Activated B cell treated with CpG ODN at 0.5 μM for 24 hours (primary cell): ENCODE measurements at regions not wholly inside any gene's neighbourhood (a gene's known extent, or its start where the extent isn't known, plus 50 kb on each side); places are given as distances from the start of the nearest gene placed in this dataset.

Experiments used
- ATAC-seq: fragments of 200-7000 bp; cut with Tn5 transposase; one replicate; pipeline ENCODE4 v1.10.0; 2021; ENCODE audit warnings: low read depth, mild to moderate bottlenecking, moderate library complexity
- CTCF ChIA-PET: fragments of 350-600 bp; sonication (Branson Sonifier 250); formaldehyde crosslinking; loops from one replicate; lab custom pipeline; 2021; ENCODE audit warnings: antibody characterized with exemption; lab: Charles Lee
- POLR2A ChIA-PET: fragments of 350-600 bp; sonication (Branson Sonifier 250); formaldehyde crosslinking; loops from one replicate; lab custom pipeline; 2021; ENCODE audit warnings: antibody characterized with exemption; lab: Charles Lee
- DNase-seq: peaks from one replicate; pipeline ENCODE4 v3.0.0; 2022
- H3K27ac Mint-ChIP-seq: one replicate; pipeline ENCODE4 v1.8.0; 2020; ENCODE audit warnings: mixed read lengths
- H3K27me3 Mint-ChIP-seq: one replicate; pipeline ENCODE4 v1.8.0; 2021; ENCODE audit warnings: mixed read lengths
- H3K36me3 Mint-ChIP-seq: one replicate; pipeline ENCODE4 v1.8.0; 2021; ENCODE audit warnings: low read depth, mixed read lengths
- H3K4me1 Mint-ChIP-seq: one replicate; pipeline ENCODE4 v1.8.0; 2021; ENCODE audit warnings: mixed read lengths
- H3K4me3 Mint-ChIP-seq: one replicate; pipeline ENCODE4 v1.8.0; 2020; ENCODE audit warnings: mild to moderate bottlenecking, mixed read lengths
- H3K9me3 Mint-ChIP-seq: one replicate; pipeline ENCODE4 v1.8.0; 2020; ENCODE audit warnings: mixed read lengths
- intact Hi-C: fragments of 100-400 bp; cut with micrococcal nuclease; formaldehyde crosslinking; loops from one replicate; pipeline ENCODE4 v1.15.1; 2024
- TF ChIP-seq, protein P1 (sequence below): fragments of 200-600 bp; IDR thresholded peaks from one replicate; pipeline ENCODE4 v1.8.0; 2022; ENCODE audit warnings: antibody characterized with exemption, mild to moderate bottlenecking

DNA sequence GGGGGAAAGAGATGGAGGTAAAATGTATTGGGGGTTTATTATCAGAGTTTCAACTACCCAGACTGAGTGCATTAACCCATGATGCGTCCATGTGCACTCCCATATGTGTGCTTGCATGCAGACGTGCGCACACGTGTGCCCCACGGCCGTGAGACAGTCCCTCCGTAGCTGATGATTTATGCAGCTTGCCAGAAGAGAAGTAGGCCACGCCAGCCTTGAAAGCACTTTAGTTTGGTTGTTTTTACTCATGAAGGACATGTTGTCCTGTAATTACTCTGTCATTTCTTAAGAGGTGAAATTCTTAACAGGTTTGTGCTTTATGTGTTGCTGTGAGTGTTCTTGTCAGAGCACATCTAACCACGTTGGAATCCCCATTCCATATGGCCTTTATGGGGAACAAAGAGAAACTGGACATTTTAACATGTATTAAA is 467.8 kb downstream of the LMO4 start:
- DNase-seq (no peak), ATAC-seq (no peak)
- H3K4me3 Mint-ChIP-seq = no peak overlapping the region
- H3K9me3 Mint-ChIP-seq = peaks cover 3% of the 10 kb centered on the region
- no peak overlapping the region for H3K27ac Mint-ChIP-seq
- POLR2A ChIA-PET = no interaction called here
- intact Hi-C loops = no loop called here
- H3K36me3 Mint-ChIP-seq = no peaks in the 10 kb centered on the region
- CTCF ChIA-PET = no interaction called here
- no peaks in the 10 kb centered on the region for H3K27me3 Mint-ChIP-seq
- TF ChIP-seq, protein P1, sequence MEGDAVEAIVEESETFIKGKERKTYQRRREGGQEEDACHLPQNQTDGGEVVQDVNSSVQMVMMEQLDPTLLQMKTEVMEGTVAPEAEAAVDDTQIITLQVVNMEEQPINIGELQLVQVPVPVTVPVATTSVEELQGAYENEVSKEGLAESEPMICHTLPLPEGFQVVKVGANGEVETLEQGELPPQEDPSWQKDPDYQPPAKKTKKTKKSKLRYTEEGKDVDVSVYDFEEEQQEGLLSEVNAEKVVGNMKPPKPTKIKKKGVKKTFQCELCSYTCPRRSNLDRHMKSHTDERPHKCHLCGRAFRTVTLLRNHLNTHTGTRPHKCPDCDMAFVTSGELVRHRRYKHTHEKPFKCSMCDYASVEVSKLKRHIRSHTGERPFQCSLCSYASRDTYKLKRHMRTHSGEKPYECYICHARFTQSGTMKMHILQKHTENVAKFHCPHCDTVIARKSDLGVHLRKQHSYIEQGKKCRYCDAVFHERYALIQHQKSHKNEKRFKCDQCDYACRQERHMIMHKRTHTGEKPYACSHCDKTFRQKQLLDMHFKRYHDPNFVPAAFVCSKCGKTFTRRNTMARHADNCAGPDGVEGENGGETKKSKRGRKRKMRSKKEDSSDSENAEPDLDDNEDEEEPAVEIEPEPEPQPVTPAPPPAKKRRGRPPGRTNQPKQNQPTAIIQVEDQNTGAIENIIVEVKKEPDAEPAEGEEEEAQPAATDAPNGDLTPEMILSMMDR = no peak
- no peaks in the 10 kb centered on the region for H3K4me1 Mint-ChIP-seq

DNA sequence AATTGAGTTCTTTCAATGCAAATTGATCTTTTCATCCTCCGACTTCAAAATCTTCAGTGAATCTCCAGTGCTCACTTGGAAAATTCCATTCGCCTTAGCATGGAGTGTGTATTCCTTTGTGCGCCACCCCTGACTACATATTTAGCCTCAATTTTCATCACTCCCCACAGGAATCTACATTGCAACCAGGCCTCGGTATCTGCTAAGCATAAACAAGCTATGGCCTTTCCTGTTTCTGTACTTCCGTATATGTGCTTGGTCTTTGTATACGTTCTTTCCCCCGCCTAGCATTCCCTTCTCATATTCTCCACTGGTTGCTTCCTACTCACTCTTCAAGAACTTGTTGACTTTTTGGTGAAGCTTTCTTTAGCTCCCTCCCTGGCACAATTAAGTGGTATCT is 470.8 kb downstream of the LMO4 start:
- Mint-ChIP-seq H3K4me3 (no peak overlapping the region), H3K9me3 (peaks cover 3% of the 10 kb centered on the region), H3K27ac (no peak overlapping the region), H3K4me1 (no peaks in the 10 kb centered on the region), H3K36me3 (no peaks in the 10 kb centered on the region), H3K27me3 (no peaks in the 10 kb centered on the region)
- intact Hi-C loops = no loop called here
- ChIA-PET POLR2A (no interaction called here), CTCF (no interaction called here)
- TF ChIP-seq, protein P1 = no peak
- DNase-seq (no peak), ATAC-seq (no peak)

DNA sequence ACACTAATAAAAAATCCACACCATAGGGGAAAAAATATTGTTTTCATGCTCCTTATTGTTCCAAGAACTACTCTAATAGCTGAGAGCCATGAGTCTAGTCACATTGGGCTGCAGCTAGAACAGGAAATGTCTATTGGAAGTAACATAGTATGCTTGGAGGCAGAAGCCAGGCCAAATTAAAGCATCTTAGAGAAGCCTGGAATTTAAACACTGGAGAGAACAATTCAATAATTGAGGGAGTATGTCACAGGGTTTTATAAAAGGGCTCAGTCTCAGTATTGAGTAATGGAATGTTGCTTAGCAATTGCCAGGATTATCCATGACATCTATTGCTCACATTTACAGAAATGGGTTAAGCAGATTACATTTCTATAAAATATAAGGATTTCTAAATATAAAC is 471.3 kb downstream of the LMO4 start:
- H3K27ac Mint-ChIP-seq = no peak overlapping the region
- no peaks in the 10 kb centered on the region for H3K4me1 Mint-ChIP-seq
- CTCF ChIA-PET = no interaction called here
- ATAC-seq = no peak
- intact Hi-C loops = no loop called here
- H3K27me3 Mint-ChIP-seq = no peaks in the 10 kb centered on the region
- peaks cover 3% of the 10 kb centered on the region for H3K9me3 Mint-ChIP-seq
- POLR2A ChIA-PET = no interaction called here
- TF ChIP-seq, protein P1 = no peak
- H3K4me3 Mint-ChIP-seq = no peak overlapping the region
- no peak for DNase-seq
- H3K36me3 Mint-ChIP-seq = no peaks in the 10 kb centered on the region

DNA sequence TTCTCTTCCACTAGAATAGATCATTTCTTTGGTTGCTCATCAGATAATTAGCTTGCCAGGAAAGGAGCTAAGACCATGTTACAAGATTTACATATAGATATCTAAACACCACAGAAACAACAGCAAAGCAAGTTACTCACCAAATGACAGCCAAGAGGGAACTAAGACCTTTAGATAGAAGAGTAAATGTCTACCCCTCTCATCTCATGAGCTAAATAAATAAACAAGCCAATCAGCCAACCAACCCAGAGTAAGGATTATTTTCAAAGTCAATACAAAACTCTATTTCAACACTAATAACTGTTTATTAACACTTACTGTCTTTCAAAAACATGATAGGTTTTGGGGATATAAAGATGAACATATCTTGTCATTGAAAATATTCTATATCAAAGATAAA is 474.7 kb downstream of the LMO4 start:
- intact Hi-C loops = no loop called here
- POLR2A ChIA-PET = no interaction called here
- Mint-ChIP-seq H3K4me3 (no peak overlapping the region), H3K36me3 (no peaks in the 10 kb centered on the region), H3K4me1 (no peaks in the 10 kb centered on the region), H3K27ac (no peak overlapping the region), H3K9me3 (peaks cover 3% of the 10 kb centered on the region), H3K27me3 (no peaks in the 10 kb centered on the region)
- ATAC-seq (no peak), DNase-seq (no peak)
- CTCF ChIA-PET = no interaction called here
- TF ChIP-seq, protein P1 = no peak

DNA sequence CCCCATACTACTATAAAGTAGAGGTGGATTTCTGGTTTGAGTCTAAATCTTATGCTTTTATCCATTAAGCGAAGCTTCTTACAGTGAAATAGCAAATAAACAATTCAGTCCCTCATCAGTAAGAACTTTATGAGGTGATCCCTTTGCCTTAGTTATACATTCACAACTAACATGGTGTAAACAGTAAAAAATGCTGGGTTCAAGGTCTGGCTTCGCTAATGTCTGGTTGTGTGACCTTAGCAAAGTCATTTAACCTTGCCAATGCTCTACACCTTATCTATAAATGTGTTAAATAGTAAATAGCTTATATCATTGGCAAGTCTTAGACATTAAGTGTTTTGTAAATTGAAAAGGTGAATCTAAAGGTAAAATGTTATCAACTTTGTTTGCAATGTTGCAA is 475.4 kb downstream of the LMO4 start:
- no peak overlapping the region for H3K27ac Mint-ChIP-seq
- ChIA-PET POLR2A (no interaction called here), CTCF (no interaction called here)
- peaks cover 3% of the 10 kb centered on the region for H3K9me3 Mint-ChIP-seq
- H3K36me3 Mint-ChIP-seq = no peaks in the 10 kb centered on the region
- H3K4me1 Mint-ChIP-seq = no peaks in the 10 kb centered on the region
- TF ChIP-seq, protein P1 = no peak
- H3K27me3 Mint-ChIP-seq = no peaks in the 10 kb centered on the region
- ATAC-seq (no peak), DNase-seq (no peak)
- intact Hi-C loops = no loop called here
- H3K4me3 Mint-ChIP-seq = no peak overlapping the region
